AG04450 (cell line): ENCODE measurements at regions not wholly inside any gene's neighbourhood (a gene's known extent, or its start where the extent isn't known, plus 50 kb on each side); places are given as distances from the start of the nearest gene placed in this dataset.

Experiments
- CTCF ChIA-PET: fragments of 300-600, 350-600 bp; formaldehyde crosslinking; extraction: SDS; loops from one replicate; lab custom pipeline; 2022; ENCODE audit warnings: antibody characterized with exemption, inconsistent platforms; lab: Charles Lee
- POLR2A ChIA-PET: fragments of 350-600 bp; formaldehyde crosslinking; extraction: SDS; loops from one replicate; lab custom pipeline; 2021; ENCODE audit warnings: antibody characterized with exemption, inconsistent platforms; lab: Yijun Ruan, JAX
- DNase-seq: peaks from one replicate; pipeline ENCODE4 v3.0.0-alpha.2; 2011; ENCODE audit warnings: low read depth, low spot score
- H3K27ac ChIP-seq: one replicate; pipeline ENCODE4 v1.5.1; 2012; ENCODE audit warnings: low read depth, low read length, control low read depth
- H3K27me3 ChIP-seq: one replicate; pipeline ENCODE4 v1.6.0; 2012; ENCODE audit warnings: low read length; ENCODE audit not compliant: control insufficient read depth, insufficient read depth
- H3K4me3 ChIP-seq: 2 replicates; pipeline ENCODE4 v1.5.1; 2011; ENCODE audit warnings: mild to moderate bottlenecking, low read depth, low read length, control low read depth
- H3K9me3 ChIP-seq: 2 replicates; pipeline ENCODE4 v1.5.1; 2012; ENCODE audit warnings: low read length; ENCODE audit not compliant: control insufficient read depth, insufficient read depth
- TF ChIP-seq, protein P1 (sequence below): IDR thresholded peaks from 2 replicates; pipeline ENCODE4 v1.5.1; 2011; ENCODE audit warnings: low read depth, low read length, control low read depth, inconsistent platforms

DNA sequence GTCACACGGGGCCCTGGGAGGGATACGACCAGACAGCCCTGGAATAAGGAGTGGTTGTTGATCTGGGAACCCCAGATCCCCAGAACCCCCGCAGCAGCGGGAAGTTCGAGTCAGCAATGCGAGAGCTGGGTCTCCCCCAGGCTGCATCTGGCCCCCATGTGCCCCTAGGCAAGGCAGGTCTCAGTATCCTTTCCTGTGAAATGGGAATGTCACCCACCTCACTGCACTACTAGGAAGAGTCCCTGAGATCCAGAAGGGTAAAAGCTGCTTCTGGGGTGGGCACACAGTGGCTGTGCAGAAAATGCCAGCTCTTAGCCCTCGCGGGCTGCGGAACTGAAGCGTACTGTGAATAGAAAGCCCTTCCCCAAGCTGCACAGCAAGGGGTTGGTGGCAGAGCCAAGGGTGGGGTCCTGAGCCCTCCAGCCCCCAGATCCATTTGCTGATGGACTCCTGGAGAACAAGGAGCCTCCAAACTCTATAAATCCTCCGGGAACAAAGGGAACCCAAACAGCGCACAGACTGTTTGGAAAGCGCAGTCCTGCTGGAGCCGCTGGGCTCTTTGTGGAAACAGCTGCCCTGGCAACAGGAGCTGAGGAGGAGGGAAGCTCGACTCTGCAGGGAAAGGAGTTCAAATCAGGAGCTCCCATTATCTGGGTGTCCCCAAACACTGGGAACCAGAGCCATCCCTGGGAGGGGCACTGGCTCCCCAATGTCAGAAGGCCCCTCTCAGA, 68.2 kb upstream of the SHISAL1 start:
- Histone ChIP-seq H3K4me3 (no peak overlapping the region), H3K9me3 (peaks cover 4% of the 10 kb centered on the region; the same call in 1 of the 2 replicates), H3K27ac (no peak overlapping the region), H3K27me3 (peaks cover 29% of the 10 kb centered on the region)
- ChIA-PET CTCF (interaction anchor here (1.0 kb wide), 1 partner anchor 388 kb away, joined by 5 read pairs; no protein-coding TSS in a partner anchor), POLR2A (no interaction called here)
- TF ChIP-seq, protein P1, sequence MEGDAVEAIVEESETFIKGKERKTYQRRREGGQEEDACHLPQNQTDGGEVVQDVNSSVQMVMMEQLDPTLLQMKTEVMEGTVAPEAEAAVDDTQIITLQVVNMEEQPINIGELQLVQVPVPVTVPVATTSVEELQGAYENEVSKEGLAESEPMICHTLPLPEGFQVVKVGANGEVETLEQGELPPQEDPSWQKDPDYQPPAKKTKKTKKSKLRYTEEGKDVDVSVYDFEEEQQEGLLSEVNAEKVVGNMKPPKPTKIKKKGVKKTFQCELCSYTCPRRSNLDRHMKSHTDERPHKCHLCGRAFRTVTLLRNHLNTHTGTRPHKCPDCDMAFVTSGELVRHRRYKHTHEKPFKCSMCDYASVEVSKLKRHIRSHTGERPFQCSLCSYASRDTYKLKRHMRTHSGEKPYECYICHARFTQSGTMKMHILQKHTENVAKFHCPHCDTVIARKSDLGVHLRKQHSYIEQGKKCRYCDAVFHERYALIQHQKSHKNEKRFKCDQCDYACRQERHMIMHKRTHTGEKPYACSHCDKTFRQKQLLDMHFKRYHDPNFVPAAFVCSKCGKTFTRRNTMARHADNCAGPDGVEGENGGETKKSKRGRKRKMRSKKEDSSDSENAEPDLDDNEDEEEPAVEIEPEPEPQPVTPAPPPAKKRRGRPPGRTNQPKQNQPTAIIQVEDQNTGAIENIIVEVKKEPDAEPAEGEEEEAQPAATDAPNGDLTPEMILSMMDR: no peak
- DNase-seq: no peak

DNA sequence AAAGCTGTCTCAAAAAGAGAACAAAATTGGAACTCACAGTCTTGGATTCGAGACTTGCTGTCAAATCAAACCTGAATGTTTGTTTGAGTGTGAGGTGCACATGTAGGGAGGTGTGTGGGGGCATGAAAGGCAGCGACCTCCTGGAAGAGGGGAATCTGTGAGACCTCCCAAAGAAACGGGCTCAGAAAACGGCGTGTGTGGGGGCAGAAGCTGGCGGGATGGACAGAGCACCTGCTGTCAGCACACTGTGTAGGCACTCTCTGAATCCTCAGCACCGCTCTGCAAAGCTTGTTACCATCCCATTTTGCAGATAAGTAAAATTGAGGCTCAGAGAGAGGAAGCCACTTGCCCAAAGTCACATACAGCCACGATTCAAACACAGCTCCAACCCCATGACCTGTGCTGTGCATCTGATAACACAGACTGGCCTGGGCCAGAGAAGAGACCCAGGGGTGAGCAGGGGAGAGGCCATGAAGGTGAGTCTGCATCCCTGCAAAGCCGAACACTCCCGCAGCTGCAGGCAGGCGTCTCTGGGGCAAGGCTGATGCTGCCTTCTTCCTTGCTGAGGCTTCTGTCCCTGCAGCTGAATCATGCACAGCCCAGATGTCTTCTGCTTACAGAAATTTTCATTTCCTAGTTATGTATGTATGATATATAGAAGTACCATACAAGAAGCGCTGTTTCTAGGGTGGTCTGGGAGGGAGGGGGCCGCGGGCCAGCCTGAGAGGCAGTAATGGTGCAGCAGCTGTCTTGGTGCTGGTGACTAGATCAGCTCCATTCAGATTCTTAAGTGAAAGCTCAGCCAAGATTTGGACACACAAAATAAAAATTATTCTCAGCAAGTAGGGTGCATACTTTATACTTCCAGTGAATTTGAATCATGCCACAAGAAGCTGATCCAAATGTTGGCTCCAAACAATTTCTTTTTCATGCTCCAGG, 67.3 kb upstream of the SHISAL1 start:
- peaks cover 29% of the 10 kb centered on the region for H3K27me3 ChIP-seq
- no peak overlapping the region for H3K27ac ChIP-seq
- ChIA-PET POLR2A (no interaction called here), CTCF (no interaction called here)
- DNase-seq: no peak
- TF ChIP-seq, protein P1: no peak
- peaks cover 4% of the 10 kb centered on the region; the same call in 1 of the 2 replicates for H3K9me3 ChIP-seq
- H3K4me3 ChIP-seq: no peak overlapping the region

DNA sequence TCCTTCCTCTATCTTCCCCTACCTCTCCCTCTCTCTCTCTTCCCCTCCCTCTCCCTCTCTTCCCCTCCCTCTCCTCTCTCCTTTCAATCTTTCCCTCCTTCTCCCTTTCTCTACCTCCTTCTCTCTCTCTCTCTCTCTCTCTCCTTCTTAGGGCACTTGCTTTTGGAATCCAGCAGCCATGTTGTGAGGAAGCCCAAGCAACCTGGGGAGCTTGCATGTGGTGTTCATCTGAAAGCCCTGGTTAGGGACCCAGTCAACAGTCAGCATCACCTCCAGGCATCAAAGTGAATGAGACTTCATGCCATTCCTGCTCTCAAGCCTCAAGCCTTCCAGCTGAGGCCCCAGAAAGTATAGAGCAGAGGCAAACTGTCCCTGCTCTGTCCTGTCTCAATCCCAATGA, 65.6 kb upstream of the SHISAL1 start:
- POLR2A ChIA-PET: no interaction called here
- peaks cover 20% of the 10 kb centered on the region for H3K27me3 ChIP-seq
- TF ChIP-seq, protein P1: no peak
- DNase-seq: no peak
- H3K4me3 ChIP-seq: no peak overlapping the region
- H3K27ac ChIP-seq: no peak overlapping the region
- H3K9me3 ChIP-seq: peaks cover 13% of the 10 kb centered on the region
- CTCF ChIA-PET: no interaction called here

DNA sequence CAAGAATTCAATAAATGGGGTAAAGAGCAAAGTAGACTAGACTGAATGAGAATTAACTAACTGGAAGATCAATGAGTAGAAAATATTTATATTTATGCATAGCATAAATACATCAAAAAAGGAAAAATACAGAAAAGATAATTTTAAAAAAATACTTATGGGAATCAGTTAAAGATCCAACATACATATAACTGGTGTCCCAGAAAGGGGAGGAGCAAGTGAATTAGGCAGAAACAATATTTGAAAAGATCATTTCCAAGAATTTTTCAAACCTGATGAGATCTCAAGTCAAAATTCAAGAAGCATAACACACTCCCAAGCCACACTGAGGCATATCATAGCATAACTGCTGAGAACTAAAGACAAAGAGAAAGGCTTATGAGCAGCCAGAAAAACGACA, 62.7 kb upstream of the SHISAL1 start:
- CTCF ChIA-PET: no interaction called here
- TF ChIP-seq, protein P1: no peak

DNA sequence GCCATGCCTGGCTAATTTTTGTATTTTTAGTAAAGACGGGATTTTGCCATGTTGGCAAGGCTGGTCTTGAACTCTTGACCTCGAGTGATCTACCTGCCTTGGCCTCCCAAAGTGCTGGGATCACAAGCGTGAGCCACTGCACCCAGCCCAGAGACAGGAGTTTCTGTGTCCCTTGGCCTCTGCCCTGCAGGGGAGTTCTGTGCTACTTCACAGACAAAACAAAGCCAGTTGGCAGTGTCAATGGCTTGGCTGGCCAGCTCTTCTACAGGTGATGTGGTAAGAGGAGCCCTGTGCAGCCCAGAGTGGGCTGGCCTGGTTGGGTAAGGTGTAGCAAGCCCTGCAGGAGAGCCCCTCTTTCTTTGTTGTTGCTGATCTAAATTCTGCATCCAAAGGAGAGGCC, 60.5 kb upstream of the SHISAL1 start:
- ChIA-PET POLR2A (no interaction called here), CTCF (no interaction called here)
- no peak overlapping the region for H3K27ac ChIP-seq
- DNase-seq: no peak
- H3K4me3 ChIP-seq: no peak overlapping the region
- TF ChIP-seq, protein P1: no peak
- H3K9me3 ChIP-seq: peaks cover 21% of the 10 kb centered on the region
- H3K27me3 ChIP-seq: peaks cover 3% of the 10 kb centered on the region

More for the DNA sequence above, 62.7 kb upstream of the SHISAL1 start:
- Histone ChIP-seq H3K9me3 (peaks cover 24% of the 10 kb centered on the region), H3K4me3 (no peak overlapping the region), H3K27ac (no peak overlapping the region), H3K27me3 (peaks cover 8% of the 10 kb centered on the region)
- POLR2A ChIA-PET: no interaction called here
- no peak for DNase-seq
